Parathyroid adenoma (tissue), 2 donors: ENCODE measurements at regions not wholly inside any gene's neighbourhood (a gene's known extent, or its start where the extent isn't known, plus 50 kb on each side); places are given as distances from the start of the nearest gene placed in this dataset.
A peak's percentile ranks its signal among the peaks of the same experiment; 100 is the strongest.

Source experiments
- H2AFZ ChIP-seq: fragments of 300-600 bp; sonication (generic); one replicate; pipeline ENCODE4 v1.7.0; 2017; ENCODE audit warnings: antibody characterized with exemption, mild to moderate bottlenecking
- H3K27ac ChIP-seq: fragments of 300-600 bp; sonication (generic); one replicate; pipeline ENCODE4 v1.7.0; 2017
- H3K27me3 ChIP-seq: fragments of 300-600 bp; sonication (generic); one replicate; pipeline ENCODE4 v1.7.0; 2017; ENCODE audit warnings: low read length; ENCODE audit not compliant: control insufficient read depth, insufficient read depth
- H3K36me3 ChIP-seq: fragments of 300-600 bp; sonication (generic); one replicate; pipeline ENCODE4 v1.7.0; 2017; ENCODE audit warnings: low read length; ENCODE audit not compliant: control insufficient read depth, insufficient read depth
- H3K4me1 ChIP-seq: fragments of 300-600 bp; sonication (generic); one replicate; pipeline ENCODE4 v1.7.0; 2017; ENCODE audit warnings: control low read depth
- H3K4me2 ChIP-seq: fragments of 300-600 bp; sonication (generic); one replicate; pipeline ENCODE4 v1.7.0; 2017; ENCODE audit warnings: low read length
- H3K4me3 ChIP-seq: fragments of 300-600 bp; sonication (generic); one replicate; pipeline ENCODE4 v1.7.0; 2017; ENCODE audit warnings: low read depth, low read length
- H3K79me2 ChIP-seq: fragments of 300-600 bp; sonication (generic); one replicate; pipeline ENCODE4 v1.7.0; 2017; ENCODE audit warnings: control low read depth
- H3K9ac ChIP-seq: fragments of 300-600 bp; sonication (generic); one replicate; pipeline ENCODE4 v1.7.0; 2017; ENCODE audit warnings: mild to moderate bottlenecking
- H3K9me3 ChIP-seq: fragments of 300-600 bp; sonication (generic); one replicate; pipeline ENCODE4 v1.7.0; 2017; ENCODE audit warnings: low read length; ENCODE audit not compliant: control insufficient read depth
- CTCF ChIP-seq: fragments of 300-600 bp; sonication (generic); IDR thresholded peaks from one replicate; pipeline ENCODE4 v1.7.0; 2017; ENCODE audit warnings: antibody characterized with exemption, mild to moderate bottlenecking
- donor health status: primary hyperparathyroidism.

GRCh38 chr7:153088601-153089000 lies 329.0 kb downstream of the ACTR3B start:
- Histone ChIP-seq H3K79me2 (no peaks in the 10 kb centered on the region), H3K9ac (no peak overlapping the region), H3K9me3 (no peaks in the 10 kb centered on the region), H3K4me1 (peaks cover 28% of the 10 kb centered on the region), H2AFZ (no peak overlapping the region), H3K27ac (no peak overlapping the region), H3K4me3 (no peak overlapping the region), H3K27me3 (no peaks in the 10 kb centered on the region), H3K36me3 (no peaks in the 10 kb centered on the region), H3K4me2 (no peak overlapping the region)
- no peak for TF ChIP-seq CTCF

DNA sequence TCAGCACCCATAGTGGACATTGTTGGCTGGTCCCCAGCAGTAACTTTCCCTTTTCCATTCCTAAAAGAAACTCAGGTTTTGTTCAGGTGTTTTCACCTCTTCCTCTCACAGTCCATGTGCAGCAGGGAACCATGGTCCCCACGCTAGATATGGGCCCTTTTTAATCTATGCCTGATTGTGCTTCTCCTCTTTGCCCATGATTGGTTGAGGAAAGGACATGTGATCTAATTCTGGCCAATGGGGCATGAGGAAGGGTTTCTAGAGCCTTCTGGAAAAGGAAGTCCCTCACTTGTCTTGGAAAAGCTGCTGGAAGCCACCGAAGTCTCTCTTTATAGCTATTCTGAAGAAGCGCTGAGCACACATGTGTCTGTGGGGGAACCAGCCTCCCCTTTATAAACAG lies 330.7 kb downstream of the ACTR3B start:
- no peaks in the 10 kb centered on the region for H3K79me2 ChIP-seq
- TF ChIP-seq CTCF = no peak
- no peaks in the 10 kb centered on the region for H3K9me3 ChIP-seq
- H3K4me3 ChIP-seq = no peak overlapping the region
- peaks cover 13% of the 10 kb centered on the region for H3K4me1 ChIP-seq
- no peaks in the 10 kb centered on the region for H3K36me3 ChIP-seq
- peak overlapping the region; percentile 38 for H2AFZ ChIP-seq
- H3K9ac ChIP-seq = no peak overlapping the region
- H3K27me3 ChIP-seq = no peaks in the 10 kb centered on the region
- no peak overlapping the region for H3K27ac ChIP-seq
- H3K4me2 ChIP-seq = no peak overlapping the region

DNA sequence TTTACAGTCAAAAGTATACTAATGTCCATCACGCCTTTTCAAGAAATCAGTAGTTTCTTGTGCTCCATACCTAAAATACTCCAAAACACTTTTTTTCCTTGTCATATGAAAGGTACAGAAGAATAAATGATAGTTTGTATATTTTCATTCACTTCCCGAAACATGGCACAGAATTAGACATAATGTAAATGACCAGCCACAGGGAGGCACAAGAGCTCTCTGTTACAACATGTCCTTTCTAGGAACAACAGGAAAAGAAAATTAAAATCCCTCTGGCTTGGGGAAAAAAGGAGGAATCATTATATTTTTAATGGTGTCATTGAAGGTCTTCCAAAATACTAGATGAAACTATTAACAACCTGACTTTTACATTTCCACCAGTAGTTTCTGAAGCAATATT lies 331.2 kb downstream of the ACTR3B start:
- Histone ChIP-seq H3K27me3 (no peaks in the 10 kb centered on the region), H3K79me2 (no peaks in the 10 kb centered on the region), H3K4me1 (peaks cover 11% of the 10 kb centered on the region), H3K9ac (no peak overlapping the region), H3K4me3 (no peak overlapping the region), H3K9me3 (no peaks in the 10 kb centered on the region), H3K27ac (no peak overlapping the region), H3K36me3 (no peaks in the 10 kb centered on the region), H3K4me2 (no peak overlapping the region), H2AFZ (no peak overlapping the region)
- no peak for TF ChIP-seq CTCF

DNA sequence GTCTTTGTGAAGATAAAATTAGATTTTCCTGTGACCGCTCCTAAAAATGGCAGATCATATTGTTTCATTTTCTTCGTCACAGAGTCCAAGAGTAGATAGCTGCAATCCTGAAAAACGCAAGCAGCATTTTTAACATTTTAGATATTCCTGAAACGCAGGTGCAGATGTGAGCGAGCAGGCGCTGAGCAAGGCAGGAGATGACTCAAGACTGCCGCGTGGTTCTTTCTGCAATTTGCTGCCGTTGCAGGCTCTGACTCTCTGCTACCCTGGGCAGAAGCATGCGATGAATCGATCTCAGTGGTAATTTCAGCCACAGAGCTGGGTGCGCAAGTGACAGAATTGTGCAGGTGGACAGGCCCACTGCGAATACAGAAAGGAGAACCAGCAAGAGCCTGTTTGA lies 331.9 kb downstream of the ACTR3B start:
- Histone ChIP-seq H3K27me3 (no peaks in the 10 kb centered on the region), H3K9me3 (no peaks in the 10 kb centered on the region), H3K4me3 (no peak overlapping the region), H2AFZ (no peak overlapping the region), H3K27ac (no peak overlapping the region), H3K36me3 (no peaks in the 10 kb centered on the region), H3K79me2 (no peaks in the 10 kb centered on the region), H3K9ac (no peak overlapping the region), H3K4me2 (no peak overlapping the region), H3K4me1 (peaks cover 11% of the 10 kb centered on the region)
- TF ChIP-seq CTCF = no peak

DNA sequence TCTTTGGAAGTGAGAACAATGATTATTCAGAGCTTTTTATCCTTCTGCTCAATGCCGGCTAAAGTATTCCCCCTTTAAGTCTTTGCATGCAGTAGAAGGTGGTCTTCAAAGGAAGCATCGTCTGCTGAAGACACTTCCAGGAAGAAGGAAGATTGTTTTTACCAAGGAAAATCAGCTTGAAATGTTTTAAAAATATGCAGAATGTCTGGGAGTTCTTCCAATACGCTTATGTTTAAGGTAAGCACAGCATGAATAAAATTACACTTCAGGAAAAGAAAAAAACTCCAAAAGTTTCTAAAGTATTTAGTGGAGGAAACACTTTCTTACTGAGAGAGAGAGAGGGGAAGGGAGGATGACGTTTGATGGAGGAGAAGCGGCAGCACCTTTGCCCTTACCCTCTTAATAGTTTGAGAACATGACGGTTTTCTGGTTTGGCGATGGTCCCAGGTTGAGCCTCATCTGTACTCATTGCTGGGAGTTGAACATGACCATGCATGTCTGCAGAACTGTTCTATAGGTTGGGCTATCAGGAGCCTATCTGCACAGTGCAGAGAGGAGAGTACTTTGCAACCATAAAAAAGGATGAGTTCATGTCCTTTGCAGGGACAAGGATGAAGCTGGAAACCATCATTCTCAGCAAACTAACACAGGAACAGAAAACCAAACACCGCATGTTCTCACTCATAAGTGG lies 338.1 kb downstream of the ACTR3B start:
- no peaks in the 10 kb centered on the region for H3K4me1 ChIP-seq
- H3K27ac ChIP-seq = no peak overlapping the region
- H3K36me3 ChIP-seq = no peaks in the 10 kb centered on the region
- no peak overlapping the region for H3K4me2 ChIP-seq
- no peak overlapping the region for H3K4me3 ChIP-seq
- no peak overlapping the region for H2AFZ ChIP-seq
- no peaks in the 10 kb centered on the region for H3K9me3 ChIP-seq
- no peak for TF ChIP-seq CTCF
- H3K9ac ChIP-seq = no peak overlapping the region
- H3K79me2 ChIP-seq = no peaks in the 10 kb centered on the region
- H3K27me3 ChIP-seq = no peaks in the 10 kb centered on the region
